H1 (cell line): ENCODE measurements at regions not wholly inside any gene's neighbourhood (a gene's known extent, or its start where the extent isn't known, plus 50 kb on each side); places are given as distances from the start of the nearest gene placed in this dataset.

Source experiments
- ASH2L ChIP-seq: fragments of 200-600, 300-600 bp; sonication (generic); IDR thresholded peaks from one replicate; pipeline ENCODE4 v1.7.1; 2017; ENCODE audit warnings: low read length
- CBX5 ChIP-seq: fragments of 300-800, 300-1000 bp; sonication (generic); IDR thresholded peaks from 2 replicates; pipeline ENCODE4 v1.7.1; 2016; ENCODE audit warnings: antibody characterized with exemption, low read length, low read depth
- SP2 ChIP-seq: IDR thresholded peaks from 2 replicates; pipeline ENCODE4 v1.6.1; 2012; ENCODE audit warnings: mild to moderate bottlenecking, low read length, inconsistent platforms

GRCh38 chr20:55342822-55343221 lies 662.5 kb downstream of the CBLN4 start (continued):
- TF ChIP-seq CBX5 (no peak), SP2 (no peak), ASH2L (no peak)
